BLaER1 (cell line): ENCODE measurements at regions not wholly inside any gene's neighbourhood (a gene's known extent, or its start where the extent isn't known, plus 50 kb on each side); places are given as distances from the start of the nearest gene placed in this dataset.

Experiments
- H3K27ac ChIP-seq: shearing (Covaris generic); formaldehyde crosslinking; 2 replicates; pipeline ENCODE4 v1.8.1; 2022
- H3K27me3 ChIP-seq: shearing (Covaris generic); formaldehyde crosslinking; 2 replicates; pipeline ENCODE4 v1.8.1; 2022
- H3K36me3 ChIP-seq: shearing (Covaris generic); formaldehyde crosslinking; 2 replicates; pipeline ENCODE4 v1.8.1; 2022
- H3K4me1 ChIP-seq: shearing (Covaris generic); formaldehyde crosslinking; 2 replicates; pipeline ENCODE4 v1.8.1; 2022
- H3K4me2 ChIP-seq: shearing (Covaris generic); formaldehyde crosslinking; 2 replicates; pipeline ENCODE4 v1.8.1; 2022
- H3K4me3 ChIP-seq: shearing (Covaris generic); formaldehyde crosslinking; 2 replicates; pipeline ENCODE4 v1.8.1; 2022
- H3K9ac ChIP-seq: shearing (Covaris generic); formaldehyde crosslinking; 2 replicates; pipeline ENCODE4 v1.8.1; 2022
- H3K9me3 ChIP-seq: shearing (Covaris generic); formaldehyde crosslinking; 2 replicates; pipeline ENCODE4 v1.8.1; 2022
- H4K20me1 ChIP-seq: shearing (Covaris generic); formaldehyde crosslinking; 2 replicates; pipeline ENCODE4 v1.8.1; 2022
- Cebpa-rat ChIP-seq: shearing (Covaris generic); IDR thresholded peaks from 2 replicates; pipeline ENCODE4 v1.8.1; 2022

DNA sequence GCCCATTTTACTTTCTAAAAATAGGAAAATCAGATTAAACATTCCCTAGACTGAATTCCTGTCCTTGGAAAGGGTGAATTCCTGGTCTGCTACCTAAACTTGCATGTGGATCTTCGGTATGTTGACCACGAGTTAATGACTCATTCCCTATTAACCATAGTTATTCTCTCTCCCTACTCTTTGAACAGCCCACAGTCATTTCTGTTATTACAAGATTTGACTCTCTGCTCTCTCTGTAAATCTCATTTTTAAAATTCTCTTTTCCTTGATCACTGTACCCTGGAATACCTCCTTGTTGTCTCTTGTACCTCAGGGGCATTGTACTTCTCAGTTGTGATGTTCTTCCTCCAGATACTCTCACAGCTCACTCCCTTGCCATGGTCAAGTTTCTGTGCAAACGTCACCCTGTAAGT is 92.0 kb upstream of the GULP1 start:
- no peak overlapping the region for H3K4me2 ChIP-seq
- H3K4me1 ChIP-seq = 0 out of 2 replicates have a peak, but pooled peaks cover 5% of the 10 kb centered on the region
- H3K27ac ChIP-seq = no peak overlapping the region
- H3K4me3 ChIP-seq = no peak overlapping the region
- no peak overlapping the region for H3K9ac ChIP-seq
- no peaks in the 10 kb centered on the region for H3K36me3 ChIP-seq
- H4K20me1 ChIP-seq = no peaks in the 10 kb centered on the region
- no peaks in the 10 kb centered on the region for H3K27me3 ChIP-seq
- TF ChIP-seq Cebpa-rat = no peak
- no peaks in the 10 kb centered on the region for H3K9me3 ChIP-seq

- Histone ChIP-seq H3K9me3 (no peaks in the 10 kb centered on the region), H4K20me1 (no peaks in the 10 kb centered on the region), H3K9ac (no peak overlapping the region), H3K4me1 (no peaks in the 10 kb centered on the region), H3K27me3 (no peaks in the 10 kb centered on the region), H3K27ac (no peak overlapping the region), H3K4me3 (no peak overlapping the region), H3K4me2 (no peak overlapping the region), H3K36me3 (no peaks in the 10 kb centered on the region)
- no peak for TF ChIP-seq Cebpa-rat
Measured at GRCh38 chr2:188201639-188202038, 90.0 kb upstream of the GULP1 start.

DNA sequence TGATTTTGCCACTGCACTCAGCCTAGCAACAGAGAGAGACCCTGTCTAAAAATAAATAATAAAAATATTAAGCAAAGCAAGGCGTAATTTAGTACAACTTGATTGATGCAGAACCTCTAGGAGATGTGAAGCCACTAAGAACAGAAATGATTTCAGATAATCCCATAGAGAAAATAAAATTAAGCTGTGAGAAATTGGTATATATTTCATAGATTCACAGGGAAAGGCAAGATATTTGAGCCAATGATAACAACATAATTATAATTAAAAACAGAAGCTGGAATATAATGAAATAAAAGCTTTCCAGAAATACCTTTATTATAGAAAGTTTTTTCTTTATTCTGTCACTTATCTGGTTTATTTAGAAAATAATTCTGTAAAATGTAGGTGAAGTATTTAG is 88.9 kb upstream of the GULP1 start:
- no peak for TF ChIP-seq Cebpa-rat
- Histone ChIP-seq H3K9ac (no peak overlapping the region), H3K4me2 (no peak overlapping the region), H3K27ac (no peak overlapping the region), H3K27me3 (no peaks in the 10 kb centered on the region), H4K20me1 (no peaks in the 10 kb centered on the region), H3K9me3 (no peaks in the 10 kb centered on the region), H3K36me3 (no peaks in the 10 kb centered on the region), H3K4me1 (no peaks in the 10 kb centered on the region), H3K4me3 (no peak overlapping the region)

DNA sequence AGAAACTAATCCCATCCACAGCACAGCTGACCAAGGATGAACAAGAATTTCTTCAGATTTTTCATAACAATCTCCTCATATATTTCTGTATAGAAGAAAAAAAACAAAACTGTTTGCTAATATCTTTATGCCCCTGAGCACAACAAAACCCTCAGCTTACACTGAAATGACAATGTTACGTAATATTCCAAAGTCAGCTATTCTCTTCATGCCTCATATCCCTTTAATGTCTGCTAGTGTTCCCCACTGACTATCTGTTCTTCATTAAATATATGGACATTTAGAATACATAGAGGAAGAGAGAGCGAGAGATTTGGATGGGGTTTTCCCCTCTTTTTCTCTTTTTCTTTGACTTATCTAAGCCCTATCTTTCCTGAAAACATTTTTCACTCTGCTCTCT is 87.9 kb upstream of the GULP1 start:
- H3K9me3 ChIP-seq = no peaks in the 10 kb centered on the region
- H3K9ac ChIP-seq = no peak overlapping the region
- H3K36me3 ChIP-seq = no peaks in the 10 kb centered on the region
- H3K4me1 ChIP-seq = no peaks in the 10 kb centered on the region
- no peaks in the 10 kb centered on the region for H4K20me1 ChIP-seq
- H3K27me3 ChIP-seq = no peaks in the 10 kb centered on the region
- no peak overlapping the region for H3K27ac ChIP-seq
- TF ChIP-seq Cebpa-rat = no peak
- no peak overlapping the region for H3K4me3 ChIP-seq
- H3K4me2 ChIP-seq = no peak overlapping the region

- Histone ChIP-seq H4K20me1 (no peaks in the 10 kb centered on the region), H3K9ac (no peak overlapping the region), H3K36me3 (no peaks in the 10 kb centered on the region), H3K9me3 (no peaks in the 10 kb centered on the region), H3K27me3 (no peaks in the 10 kb centered on the region), H3K4me2 (no peak overlapping the region), H3K27ac (no peak overlapping the region), H3K4me3 (no peak overlapping the region), H3K4me1 (no peaks in the 10 kb centered on the region)
- no peak for TF ChIP-seq Cebpa-rat
Measured at GRCh38 chr2:188204824-188205223, 86.8 kb upstream of the GULP1 start.

DNA sequence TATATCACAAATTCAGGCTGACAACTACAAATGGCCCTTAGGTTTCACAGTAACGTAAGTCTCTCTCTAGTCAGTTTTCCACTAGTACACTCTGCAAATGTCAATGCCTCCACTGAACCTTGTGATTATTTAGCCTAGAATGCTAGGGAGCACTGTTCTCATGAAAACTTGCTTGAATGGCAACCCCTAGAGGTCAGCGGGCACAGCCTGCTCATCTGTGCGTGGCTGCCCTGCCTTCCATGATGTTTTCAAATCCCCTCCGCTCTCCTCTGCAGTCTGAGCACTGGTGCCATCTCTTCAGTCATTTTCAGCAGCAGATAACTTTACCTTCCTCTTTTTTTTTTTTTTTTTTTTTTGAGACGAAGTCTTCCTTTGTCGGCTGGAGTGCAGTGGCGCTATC is 84.1 kb upstream of the GULP1 start:
- no peak overlapping the region for H3K4me3 ChIP-seq
- H3K27me3 ChIP-seq = no peaks in the 10 kb centered on the region
- H3K9ac ChIP-seq = no peak overlapping the region
- no peak for TF ChIP-seq Cebpa-rat
- no peak overlapping the region for H3K4me2 ChIP-seq
- H4K20me1 ChIP-seq = no peaks in the 10 kb centered on the region
- H3K36me3 ChIP-seq = no peaks in the 10 kb centered on the region
- H3K9me3 ChIP-seq = no peaks in the 10 kb centered on the region
- no peaks in the 10 kb centered on the region for H3K4me1 ChIP-seq
- no peak overlapping the region for H3K27ac ChIP-seq

DNA sequence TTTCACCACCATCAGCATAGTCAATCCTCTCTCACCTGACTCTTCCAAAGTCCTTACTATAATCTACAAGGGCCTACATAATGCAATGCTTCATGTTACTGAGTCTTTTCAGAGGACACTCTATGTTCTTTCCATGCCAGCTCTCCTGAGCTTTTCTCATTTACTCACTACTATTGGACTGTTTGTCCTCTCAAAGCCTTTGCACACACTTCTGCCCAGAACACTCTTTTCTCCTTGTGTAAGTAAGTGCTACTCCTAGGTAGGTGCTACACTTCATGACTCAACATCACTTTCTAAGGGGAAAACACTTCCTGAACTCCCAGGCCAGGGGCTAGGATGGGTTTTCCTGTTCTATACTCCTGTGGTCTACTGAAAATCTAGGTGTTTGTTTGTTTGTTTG is 82.5 kb upstream of the GULP1 start:
- H3K4me2 ChIP-seq = no peak overlapping the region
- H3K36me3 ChIP-seq = no peaks in the 10 kb centered on the region
- H3K4me3 ChIP-seq = no peak overlapping the region
- no peaks in the 10 kb centered on the region for H4K20me1 ChIP-seq
- H3K9me3 ChIP-seq = no peaks in the 10 kb centered on the region
- H3K27me3 ChIP-seq = no peaks in the 10 kb centered on the region
- no peak for TF ChIP-seq Cebpa-rat
- H3K9ac ChIP-seq = no peak overlapping the region
- H3K4me1 ChIP-seq = no peaks in the 10 kb centered on the region
- H3K27ac ChIP-seq = no peak overlapping the region

GRCh38 chr2:188217264-188217663 is 74.4 kb upstream of the GULP1 start:
- no peaks in the 10 kb centered on the region for H4K20me1 ChIP-seq
- H3K9ac ChIP-seq = no peak overlapping the region
- H3K9me3 ChIP-seq = no peaks in the 10 kb centered on the region
- H3K4me3 ChIP-seq = no peak overlapping the region
- no peaks in the 10 kb centered on the region for H3K36me3 ChIP-seq
- no peak for TF ChIP-seq Cebpa-rat
- H3K4me2 ChIP-seq = no peak overlapping the region
- H3K4me1 ChIP-seq = no peaks in the 10 kb centered on the region
- no peak overlapping the region for H3K27ac ChIP-seq
- H3K27me3 ChIP-seq = no peaks in the 10 kb centered on the region

DNA sequence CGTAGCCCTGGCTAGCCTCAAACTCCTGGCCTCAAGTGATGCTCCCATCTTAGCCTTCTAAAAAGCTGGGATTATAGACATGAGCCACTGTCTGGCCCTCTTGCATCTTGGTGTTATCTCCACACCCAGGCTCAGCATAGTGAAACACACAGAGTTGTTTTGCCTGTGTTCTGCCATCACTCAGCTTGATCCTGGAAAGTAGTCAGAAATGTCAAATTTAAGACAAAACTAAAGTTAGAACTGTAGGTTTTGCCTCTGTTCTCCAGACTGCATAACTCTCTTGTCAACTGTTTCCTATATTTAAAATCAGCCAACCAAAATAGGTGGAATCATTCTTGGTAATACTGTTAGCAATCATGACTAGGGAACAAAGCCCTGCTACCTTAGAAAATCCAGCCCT is 72.1 kb upstream of the GULP1 start:
- Histone ChIP-seq H3K9ac (no peak overlapping the region), H3K9me3 (no peaks in the 10 kb centered on the region), H3K36me3 (no peaks in the 10 kb centered on the region), H4K20me1 (no peaks in the 10 kb centered on the region), H3K27ac (no peak overlapping the region), H3K4me1 (peaks cover 13% of the 10 kb centered on the region), H3K4me3 (no peak overlapping the region), H3K4me2 (no peak overlapping the region), H3K27me3 (no peaks in the 10 kb centered on the region)
- TF ChIP-seq Cebpa-rat = no peak

GRCh38 chr2:188220535-188220934 is 71.1 kb upstream of the GULP1 start:
- Histone ChIP-seq H3K9ac (no peak overlapping the region), H3K27ac (no peak overlapping the region), H4K20me1 (no peaks in the 10 kb centered on the region), H3K4me2 (no peak overlapping the region), H3K36me3 (no peaks in the 10 kb centered on the region), H3K9me3 (no peaks in the 10 kb centered on the region), H3K27me3 (no peaks in the 10 kb centered on the region), H3K4me1 (peaks cover 19% of the 10 kb centered on the region), H3K4me3 (no peak overlapping the region)
- no peak for TF ChIP-seq Cebpa-rat

- Histone ChIP-seq H3K4me3 (no peak overlapping the region), H3K36me3 (no peaks in the 10 kb centered on the region), H4K20me1 (no peaks in the 10 kb centered on the region), H3K4me1 (peaks cover 19% of the 10 kb centered on the region), H3K9me3 (no peaks in the 10 kb centered on the region), H3K27ac (no peak overlapping the region), H3K4me2 (no peak overlapping the region), H3K9ac (no peak overlapping the region), H3K27me3 (no peaks in the 10 kb centered on the region)
- TF ChIP-seq Cebpa-rat = no peak
Measured at GRCh38 chr2:188227713-188228112, 64.0 kb upstream of the GULP1 start.
